ENCODE measurements at regions not wholly inside any gene's neighbourhood (a gene's known extent, or its start where the extent isn't known, plus 50 kb on each side); places are given as distances from the start of the nearest gene placed in this dataset.
"Not testable (repeated sequence)": the region's sequence is repeated elsewhere in the genome, so short reads cannot be mapped to it uniquely, and the experiment has no call there.

GRCh38 chr5:63894690-63895089 lies 67.6 kb downstream of the HTR1A start:
- DNase-seq (ENCODE audit: low read depth, low spot score), result no peak

- no peak for DNase-seq (ENCODE audit: low read depth, low spot score)
Measured at GRCh38 chr5:63878788-63879187, 83.5 kb downstream of the HTR1A start.

- DNase-seq (ENCODE audit: low read depth, low spot score), result no peak
Measured at GRCh38 chr5:63877961-63878360, 84.3 kb downstream of the HTR1A start.

- DNase-seq (ENCODE audit: low read depth, low spot score), result no peak
Measured at GRCh38 chr5:63860379-63860778, 101.9 kb downstream of the HTR1A start.

- no peak for DNase-seq (ENCODE audit: low read depth, low spot score)
Measured at GRCh38 chr5:63854076-63854475, 108.2 kb downstream of the HTR1A start.

- DNase-seq (ENCODE audit: low read depth, low spot score), result no peak
Measured at GRCh38 chr5:63843190-63843589, 119.1 kb downstream of the HTR1A start.

GRCh38 chr5:63837437-63837836 lies 124.8 kb downstream of the HTR1A start:
- no peak for DNase-seq (ENCODE audit: low read depth, low spot score)

GRCh38 chr5:63831381-63831780 lies 130.9 kb downstream of the HTR1A start:
- no peak for DNase-seq (ENCODE audit: low read depth, low spot score)

GRCh38 chr5:63825984-63826383 lies 136.3 kb downstream of the HTR1A start:
- DNase-seq (ENCODE audit: low read depth, low spot score), result no peak

GRCh38 chr5:63823583-63823982 lies 138.7 kb downstream of the HTR1A start:
- DNase-seq (ENCODE audit: low read depth, low spot score), result no peak

- no peak for DNase-seq (ENCODE audit: low read depth, low spot score)
Measured at GRCh38 chr5:63822614-63823013, 139.6 kb downstream of the HTR1A start.

- no peak for DNase-seq (ENCODE audit: low read depth, low spot score)
Measured at GRCh38 chr5:63820577-63820976, 141.7 kb downstream of the HTR1A start.

GRCh38 chr5:63812693-63813092 lies 149.6 kb downstream of the HTR1A start:
- no peak for DNase-seq (ENCODE audit: low read depth, low spot score)

- DNase-seq (ENCODE audit: low read depth, low spot score), result no peak
Measured at GRCh38 chr5:63811961-63812360, 150.3 kb downstream of the HTR1A start.

GRCh38 chr5:63811286-63811685 lies 151.0 kb downstream of the HTR1A start:
- no peak for DNase-seq (ENCODE audit: low read depth, low spot score)

- DNase-seq (ENCODE audit: low read depth, low spot score), result no peak
Measured at GRCh38 chr5:63805151-63805550, 157.1 kb downstream of the HTR1A start.

GRCh38 chr5:63803165-63803564 lies 159.1 kb downstream of the HTR1A start:
- no peak for DNase-seq (ENCODE audit: low read depth, low spot score)

GRCh38 chr5:63794979-63795378 lies 167.3 kb downstream of the HTR1A start:
- DNase-seq (ENCODE audit: low read depth, low spot score), result no peak

- DNase-seq (ENCODE audit: low read depth, low spot score), result no peak
Measured at GRCh38 chr5:63794296-63794695, 167.9 kb downstream of the HTR1A start.

GRCh38 chr5:63774939-63775338 lies 187.3 kb downstream of the HTR1A start:
- no peak for DNase-seq (ENCODE audit: low read depth, low spot score)

- no peak for DNase-seq (ENCODE audit: low read depth, low spot score)
Measured at GRCh38 chr5:63768221-63768620, 194.0 kb downstream of the HTR1A start.

- DNase-seq (ENCODE audit: low read depth, low spot score), result no peak
Measured at GRCh38 chr5:63760965-63761364, 201.3 kb downstream of the HTR1A start.

GRCh38 chr5:63743096-63743798 lies 219.0 kb downstream of the HTR1A start:
- DNase-seq (ENCODE audit: low read depth, low spot score), result no peak

- DNase-seq (ENCODE audit: low read depth, low spot score), result not testable (repeated sequence)
Measured at GRCh38 chr5:63732880-63733279, 229.4 kb downstream of the HTR1A start.

Data from pulmonary artery endothelial cell (primary cell).